Natural killer cell (primary cell): ENCODE measurements at regions not wholly inside any gene's neighbourhood (a gene's known extent, or its start where the extent isn't known, plus 50 kb on each side); places are given as distances from the start of the nearest gene placed in this dataset.

Experiments
- ATAC-seq, 3 donors: fragments of 150-1000 bp in 2 of 3; fragments of 200-7000 bp in 1 of 3; cut with Tn5 transposase; 1 replicate in 1 of 3; 2 replicates in 2 of 3; pipeline ENCODE4 v1.10.0; 2021; ENCODE audit warnings: mild to moderate bottlenecking in 2 of 3, moderate library complexity in 2 of 3
- DNase-seq, 2 donors: peaks; one replicate each; pipeline versions ENCODE4 v3.0.0 to v3.0.0-alpha.2; 2013 to 2021; ENCODE audit warnings: mixed read lengths in 1 of 2
- H3K27ac ChIP-seq: one replicate; pipeline ENCODE4 v1.5.1; 2013; ENCODE audit warnings: mild to moderate bottlenecking, low read length
- H3K27me3 ChIP-seq: one replicate; pipeline ENCODE4 v1.6.1; 2013; ENCODE audit warnings: low read length; ENCODE audit not compliant: control insufficient read depth, insufficient read depth
- H3K36me3 ChIP-seq: one replicate; pipeline ENCODE4 v1.6.1; 2013; ENCODE audit warnings: low read length; ENCODE audit not compliant: control insufficient read depth, insufficient read depth
- H3K4me1 ChIP-seq: one replicate; pipeline ENCODE4 v1.6.1; 2013; ENCODE audit warnings: low read length; ENCODE audit not compliant: control insufficient read depth, insufficient read depth
- H3K4me3 ChIP-seq: one replicate; pipeline ENCODE4 v1.5.1; 2013; ENCODE audit warnings: low read length
- H3K9me3 ChIP-seq: one replicate; pipeline ENCODE4 v1.6.1; 2013; ENCODE audit warnings: low read length; ENCODE audit not compliant: control insufficient read depth, insufficient read depth
- H3K27ac Mint-ChIP-seq, 2 donors: one replicate each; pipeline ENCODE4 v1.8.0; 2022; ENCODE audit warnings: mild to moderate bottlenecking in 2 of 2, mixed read lengths in 2 of 2, moderate library complexity in 1 of 2
- H3K27me3 Mint-ChIP-seq, 2 donors: one replicate each; pipeline ENCODE4 v1.8.0; 2022; ENCODE audit warnings: low read depth in 2 of 2, mixed read lengths in 2 of 2
- H3K36me3 Mint-ChIP-seq: one replicate; pipeline ENCODE4 v1.8.0; 2022; ENCODE audit warnings: mixed read lengths
- H3K4me1 Mint-ChIP-seq, 2 donors: one replicate each; pipeline ENCODE4 v1.8.0; 2022; ENCODE audit warnings: mixed read lengths in 2 of 2
- H3K4me3 Mint-ChIP-seq: one replicate; pipeline ENCODE4 v1.8.0; 2022; ENCODE audit warnings: mild to moderate bottlenecking, moderate library complexity, mixed read lengths
- H3K9me3 Mint-ChIP-seq, 2 donors: one replicate each; pipeline ENCODE4 v1.8.0; 2022; ENCODE audit warnings: mixed read lengths in 2 of 2
- WGBS: methylation state at CpG from one replicate; pipeline ENCODE4 v1.1.7; 2013; ENCODE audit warnings: missing lambda C conversion rate; ENCODE audit not compliant: insufficient coverage; 5-methylcytosine and 5-hydroxymethylcytosine counted together
- intact Hi-C: fragments of 100-400 bp; cut with micrococcal nuclease; formaldehyde crosslinking; loops from one replicate; pipeline ENCODE4 v1.14.2; 2022
- TF ChIP-seq, protein P1 (sequence below): fragments of 200-600 bp; IDR thresholded peaks from one replicate; pipeline ENCODE4 v1.8.0; 2022; ENCODE audit warnings: antibody characterized with exemption

- peak in 1 of 2 donors; percentile 30 for DNase-seq
- Mint-ChIP-seq H3K4me3 (no peak overlapping the region), H3K27me3 (no peaks in the 10 kb centered on the region), H3K27ac (no peak overlapping the region), H3K36me3 (no peaks in the 10 kb centered on the region), H3K4me1 (no peaks in the 10 kb centered on the region), H3K9me3 (no peaks in the 10 kb centered on the region)
- 75% methylated on average over 23 of the region's 23 CpGs for WGBS
- H3K36me3 ChIP-seq, result no peaks in the 10 kb centered on the region
- H3K9me3 ChIP-seq, result no peaks in the 10 kb centered on the region
- intact Hi-C loops, result loop anchor here (10.0 kb wide), 1 partner anchor 970 kb away; no protein-coding TSS in a partner anchor
- H3K4me3 ChIP-seq, result no peak overlapping the region
- ATAC-seq, result no peak
- H3K27me3 ChIP-seq, result no peaks in the 10 kb centered on the region
- no peak overlapping the region for H3K27ac ChIP-seq
- TF ChIP-seq, protein P1, sequence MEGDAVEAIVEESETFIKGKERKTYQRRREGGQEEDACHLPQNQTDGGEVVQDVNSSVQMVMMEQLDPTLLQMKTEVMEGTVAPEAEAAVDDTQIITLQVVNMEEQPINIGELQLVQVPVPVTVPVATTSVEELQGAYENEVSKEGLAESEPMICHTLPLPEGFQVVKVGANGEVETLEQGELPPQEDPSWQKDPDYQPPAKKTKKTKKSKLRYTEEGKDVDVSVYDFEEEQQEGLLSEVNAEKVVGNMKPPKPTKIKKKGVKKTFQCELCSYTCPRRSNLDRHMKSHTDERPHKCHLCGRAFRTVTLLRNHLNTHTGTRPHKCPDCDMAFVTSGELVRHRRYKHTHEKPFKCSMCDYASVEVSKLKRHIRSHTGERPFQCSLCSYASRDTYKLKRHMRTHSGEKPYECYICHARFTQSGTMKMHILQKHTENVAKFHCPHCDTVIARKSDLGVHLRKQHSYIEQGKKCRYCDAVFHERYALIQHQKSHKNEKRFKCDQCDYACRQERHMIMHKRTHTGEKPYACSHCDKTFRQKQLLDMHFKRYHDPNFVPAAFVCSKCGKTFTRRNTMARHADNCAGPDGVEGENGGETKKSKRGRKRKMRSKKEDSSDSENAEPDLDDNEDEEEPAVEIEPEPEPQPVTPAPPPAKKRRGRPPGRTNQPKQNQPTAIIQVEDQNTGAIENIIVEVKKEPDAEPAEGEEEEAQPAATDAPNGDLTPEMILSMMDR, result no peak
- no peaks in the 10 kb centered on the region for H3K4me1 ChIP-seq
Observed at GRCh38 chr13:111474136-111475002, 153.9 kb downstream of the TEX29 start.

DNA sequence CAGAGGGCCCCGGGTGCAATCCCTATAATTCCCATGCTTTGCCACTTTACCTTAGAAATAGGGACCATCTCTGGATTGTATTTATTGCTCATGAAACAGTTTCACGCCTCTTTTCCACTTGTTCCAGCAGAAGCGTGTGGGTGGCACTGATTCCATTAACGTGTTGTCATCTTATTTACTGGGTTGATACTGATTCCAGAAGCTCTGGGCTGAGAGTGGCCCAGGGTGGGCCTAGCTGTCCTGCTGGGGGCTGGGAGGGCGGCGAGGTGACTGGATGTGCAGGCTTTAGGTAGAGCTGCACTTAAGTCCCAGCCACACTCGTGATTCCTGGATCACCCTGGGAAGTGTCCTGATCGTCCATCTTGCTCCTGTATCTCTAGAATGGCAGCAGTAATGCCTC lies 155.0 kb downstream of the TEX29 start:
- Mint-ChIP-seq H3K9me3 (no peaks in the 10 kb centered on the region), H3K4me3 (no peak overlapping the region), H3K4me1 (no peaks in the 10 kb centered on the region), H3K27ac (no peak overlapping the region), H3K27me3 (no peaks in the 10 kb centered on the region), H3K36me3 (no peaks in the 10 kb centered on the region)
- Histone ChIP-seq H3K9me3 (no peaks in the 10 kb centered on the region), H3K36me3 (no peaks in the 10 kb centered on the region), H3K4me3 (no peak overlapping the region), H3K4me1 (no peaks in the 10 kb centered on the region), H3K27me3 (no peaks in the 10 kb centered on the region), H3K27ac (no peak overlapping the region)
- intact Hi-C loops, result loop anchor here (10.0 kb wide), 1 partner anchor 969 kb away; no protein-coding TSS in a partner anchor
- TF ChIP-seq, protein P1, result no peak
- WGBS, result 78% methylated on average over 8 of the region's 8 CpGs
- DNase-seq (no peak), ATAC-seq (no peak)

DNA sequence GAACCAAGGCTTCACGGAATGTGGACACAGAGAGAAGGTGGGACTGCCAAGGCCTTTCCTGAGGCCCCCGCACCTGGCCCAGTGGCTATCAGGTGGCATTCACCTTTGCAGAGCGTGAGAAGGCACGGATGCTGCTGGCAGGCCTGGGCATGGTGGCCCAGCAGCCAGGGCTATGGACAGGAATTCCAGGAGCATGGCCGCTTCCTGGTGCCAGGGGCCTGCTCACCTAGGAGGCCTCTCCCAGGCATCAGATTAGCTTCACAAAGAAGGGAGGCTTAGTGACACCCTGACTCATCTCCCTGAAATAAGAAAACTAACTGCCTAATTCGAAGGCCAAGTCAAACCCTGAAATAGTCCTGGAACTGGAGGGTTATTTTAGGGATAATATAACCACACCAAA lies 155.8 kb downstream of the TEX29 start:
- no peaks in the 10 kb centered on the region for H3K9me3 ChIP-seq
- 92% methylated on average over 5 of the region's 6 CpGs for WGBS
- H3K4me3 Mint-ChIP-seq, result no peak overlapping the region
- intact Hi-C loops, result loop anchor here (10.0 kb wide), 1 partner anchor 969 kb away; no protein-coding TSS in a partner anchor
- H3K27ac Mint-ChIP-seq, result no peak overlapping the region
- no peaks in the 10 kb centered on the region for H3K36me3 ChIP-seq
- TF ChIP-seq, protein P1, result no peak
- no peaks in the 10 kb centered on the region for H3K4me1 ChIP-seq
- no peak for DNase-seq
- H3K36me3 Mint-ChIP-seq, result no peaks in the 10 kb centered on the region
- H3K27me3 ChIP-seq, result no peaks in the 10 kb centered on the region
- H3K27me3 Mint-ChIP-seq, result no peaks in the 10 kb centered on the region
- ATAC-seq, result no peak
- H3K27ac ChIP-seq, result no peak overlapping the region
- H3K4me3 ChIP-seq, result no peak overlapping the region
- no peaks in the 10 kb centered on the region for H3K9me3 Mint-ChIP-seq
- H3K4me1 Mint-ChIP-seq, result no peaks in the 10 kb centered on the region
